Activated CD4-positive, alpha-beta T cell treated with anti-CD3 and anti-CD28 coated beads, Interleukin-2, amount 50 U/mL, for 1 hour (primary cell): ENCODE measurements at regions not wholly inside any gene's neighbourhood (a gene's known extent, or its start where the extent isn't known, plus 50 kb on each side); places are given as distances from the start of the nearest gene placed in this dataset.

Experiments
- DNase-seq: peaks from one replicate; pipeline ENCODE4 v3.0.0-alpha.2; 2020

DNA sequence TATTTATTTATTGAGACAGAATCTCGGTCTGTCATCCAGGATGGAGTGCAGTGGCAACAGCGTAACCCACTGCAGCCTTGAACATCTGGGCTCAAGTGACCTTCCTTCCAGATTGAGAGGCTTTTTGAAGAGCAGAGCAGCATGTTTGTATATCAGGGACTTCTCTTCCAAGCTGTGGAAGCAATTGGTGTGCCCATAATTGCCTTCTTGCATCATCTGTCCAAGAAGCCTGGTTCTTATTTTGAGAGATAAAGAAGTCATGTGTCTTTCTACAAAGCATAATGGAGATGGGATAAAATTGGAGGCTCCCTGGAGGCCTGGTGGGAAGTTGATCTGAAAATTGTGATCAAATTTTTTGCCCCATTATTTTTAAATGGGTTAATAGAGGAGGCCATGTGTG lies 183.8 kb upstream of the MCTP2 start:
- DNase-seq, result no peak

GRCh38 chr15:94042180-94042928 lies 189.0 kb upstream of the MCTP2 start:
- no peak for DNase-seq

DNA sequence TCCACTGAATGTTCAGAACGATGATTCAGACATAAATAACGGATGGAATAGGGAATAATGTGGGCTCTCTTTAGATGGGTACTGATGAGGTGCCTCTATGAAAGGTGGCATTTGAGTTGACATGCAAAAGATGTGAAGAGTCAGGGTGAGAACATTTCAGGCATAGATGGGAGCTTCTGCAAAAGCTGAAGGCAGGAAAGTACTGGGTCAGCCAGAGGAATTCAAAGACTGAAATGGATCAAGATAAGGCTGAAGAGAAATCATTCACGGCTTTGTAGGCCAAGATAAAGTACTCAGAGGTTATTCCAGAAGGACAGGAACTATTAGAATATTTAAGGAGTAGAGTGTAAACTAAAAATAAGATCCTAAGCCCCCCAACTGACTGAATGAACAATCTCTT lies 189.6 kb upstream of the MCTP2 start:
- no peak for DNase-seq

DNA sequence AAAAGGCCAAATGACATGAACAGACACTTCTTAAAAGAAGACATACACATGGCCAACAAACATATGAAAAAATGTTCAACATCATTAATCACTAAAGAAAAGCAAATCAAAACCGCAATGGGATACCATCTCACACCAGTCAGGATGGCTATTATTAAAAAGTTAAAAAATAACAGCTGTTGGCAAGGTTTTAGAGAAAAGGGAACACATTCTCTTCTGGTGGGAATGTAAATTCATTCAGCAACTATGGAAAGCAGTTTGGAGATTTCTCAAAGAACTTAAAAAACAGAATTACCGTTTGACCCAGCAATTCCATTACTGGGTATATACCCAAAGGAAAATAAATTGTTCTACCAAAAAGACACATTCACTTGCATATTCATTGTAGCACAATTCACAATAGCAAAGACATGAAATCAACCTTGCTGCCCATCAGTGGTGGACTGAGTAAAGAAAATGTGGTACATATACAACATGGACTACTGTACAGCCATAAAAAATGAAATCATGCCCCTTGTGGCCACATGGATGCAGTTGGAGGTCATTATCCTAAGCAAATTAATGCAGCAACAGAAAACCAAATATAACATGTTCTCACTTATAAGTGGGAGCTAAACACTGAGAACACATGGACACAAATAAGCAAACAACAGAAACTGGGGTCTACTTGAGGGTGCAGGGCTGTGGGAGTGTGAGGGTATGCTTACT lies 190.7 kb upstream of the MCTP2 start:
- DNase-seq, result no peak

DNA sequence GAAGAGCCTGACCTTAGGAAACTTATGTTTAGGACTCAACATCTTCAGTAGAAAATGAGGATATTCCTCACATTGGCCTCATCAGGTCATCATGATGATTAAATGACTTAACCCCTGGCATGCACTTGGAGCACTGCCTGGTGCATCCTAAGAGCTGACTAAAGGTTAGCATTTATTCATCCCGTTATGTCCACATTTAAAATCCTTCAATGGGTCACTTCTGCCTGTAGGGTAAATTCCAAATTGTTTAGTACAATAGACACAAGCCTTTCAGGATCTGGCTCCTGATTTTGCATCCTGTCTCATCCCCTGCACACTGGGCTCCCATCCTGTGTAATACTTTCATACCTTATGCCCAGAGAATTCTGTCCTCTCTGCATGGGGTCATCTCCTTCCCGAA lies 195.2 kb upstream of the MCTP2 start:
- no peak for DNase-seq

DNA sequence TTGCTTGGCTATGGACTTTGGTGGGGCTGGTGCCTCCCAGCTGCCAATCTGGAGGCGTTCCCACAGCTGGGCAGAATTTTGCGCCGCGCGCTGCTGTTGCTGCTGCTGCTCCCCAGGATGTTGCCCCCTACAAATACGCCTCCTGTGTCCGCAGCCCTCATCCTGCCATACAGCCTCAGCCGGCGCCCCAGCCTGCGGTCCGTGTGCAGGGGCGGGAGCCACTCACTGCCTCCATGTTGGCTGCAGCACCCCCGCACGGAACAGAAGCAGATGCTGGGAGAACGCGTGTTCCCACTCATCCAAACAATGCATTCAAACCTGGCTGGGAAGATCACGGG lies 197.7 kb upstream of the MCTP2 start:
- DNase-seq, result no peak

DNA sequence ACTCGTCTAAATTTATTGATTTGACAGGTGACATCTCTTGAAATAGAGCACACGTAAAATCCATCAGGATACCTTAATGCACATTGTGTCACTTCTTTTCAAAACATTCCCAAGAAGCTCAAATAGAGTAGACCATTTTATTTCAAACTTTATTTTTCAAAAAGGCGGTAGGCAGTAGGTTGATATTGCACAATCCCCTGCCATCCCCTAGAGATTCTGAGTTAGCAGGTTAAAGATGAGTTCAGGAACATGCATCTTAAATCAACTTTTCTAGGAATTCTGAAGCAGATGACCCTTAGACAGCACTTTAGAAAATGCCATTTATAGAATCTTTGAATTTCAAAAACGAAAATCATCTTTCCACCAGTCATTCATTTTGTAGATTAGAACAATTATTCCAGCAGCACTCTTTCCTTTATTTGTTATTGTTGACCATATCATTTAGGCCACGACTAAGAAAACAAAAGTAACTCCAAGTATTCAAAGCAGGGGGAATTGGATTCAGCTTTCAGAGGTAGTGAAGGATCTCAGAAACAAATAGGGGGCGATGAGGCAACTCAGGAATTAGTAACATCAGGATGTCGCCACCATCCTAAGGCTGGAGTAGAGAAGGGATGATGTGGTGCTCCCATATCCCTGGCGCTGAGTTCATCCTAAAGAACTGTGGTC lies 198.2 kb upstream of the MCTP2 start:
- no peak for DNase-seq

GRCh38 chr15:94032571-94032970 lies 198.8 kb upstream of the MCTP2 start:
- DNase-seq, result no peak

DNA sequence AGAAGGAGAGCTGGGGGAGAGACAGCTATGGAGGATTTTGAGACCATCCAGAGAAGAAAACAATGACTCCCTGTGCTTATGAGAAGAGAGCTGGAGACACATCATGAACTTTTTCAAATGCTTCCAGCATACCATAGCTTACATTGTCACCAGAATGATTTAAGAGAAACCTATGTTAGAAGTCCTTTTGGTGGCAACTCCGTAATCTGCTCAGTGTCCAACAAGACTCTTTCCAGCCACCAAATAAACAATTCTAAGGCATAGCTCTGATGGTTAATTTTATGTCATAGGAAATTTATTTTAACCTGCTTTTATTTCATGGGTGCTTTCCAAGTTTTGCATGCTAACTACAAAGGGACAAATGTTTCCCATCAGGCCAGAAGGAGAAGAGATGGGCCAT lies 200.3 kb upstream of the MCTP2 start:
- DNase-seq, result no peak

- no peak for DNase-seq
Observed at GRCh38 chr15:94029495-94029894, 201.9 kb upstream of the MCTP2 start.

DNA sequence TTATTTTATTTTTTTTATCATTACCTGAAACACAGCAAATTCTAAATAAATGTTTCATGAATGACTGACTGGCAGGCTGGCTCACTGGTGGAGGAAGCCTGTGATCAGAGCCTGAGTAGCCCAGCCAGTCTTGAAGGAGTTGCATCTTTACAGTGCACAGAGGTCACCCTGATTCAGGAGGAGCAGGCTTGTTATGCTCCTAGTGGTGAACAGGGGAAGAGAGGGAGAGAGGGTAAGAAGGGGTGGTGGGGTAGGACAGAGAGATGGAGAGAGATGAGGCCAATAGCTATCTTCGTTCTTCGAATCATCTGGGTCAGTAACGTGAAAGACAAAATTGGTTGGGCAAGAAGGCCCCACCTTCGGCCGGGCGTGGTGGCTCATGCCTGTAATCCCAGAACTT lies 202.6 kb upstream of the MCTP2 start:
- DNase-seq, result no peak

DNA sequence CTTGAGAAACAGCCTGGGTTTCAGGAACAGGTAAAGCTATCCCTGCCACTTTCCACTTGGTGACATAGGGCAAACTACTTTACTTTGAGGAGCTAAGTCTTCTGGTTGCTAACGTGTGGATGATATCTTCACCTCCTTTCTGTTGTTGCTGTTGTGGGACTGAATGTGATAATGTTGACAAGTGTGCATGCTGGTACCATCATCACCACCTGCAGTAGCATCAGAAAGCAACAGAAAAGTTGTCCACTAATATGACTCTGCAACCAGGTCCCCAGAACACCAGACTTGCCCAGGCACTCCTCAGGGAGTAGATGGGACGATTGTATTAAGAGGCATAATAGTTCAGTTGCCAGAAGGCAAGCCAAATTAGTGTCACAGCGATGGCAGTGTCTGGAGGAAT lies 203.2 kb upstream of the MCTP2 start:
- no peak for DNase-seq

GRCh38 chr15:94027581-94027980 lies 203.8 kb upstream of the MCTP2 start:
- DNase-seq, result no peak

GRCh38 chr15:94026458-94027304 lies 204.7 kb upstream of the MCTP2 start:
- no peak for DNase-seq

- no peak for DNase-seq
Observed at GRCh38 chr15:94023531-94023930, 207.8 kb upstream of the MCTP2 start.

DNA sequence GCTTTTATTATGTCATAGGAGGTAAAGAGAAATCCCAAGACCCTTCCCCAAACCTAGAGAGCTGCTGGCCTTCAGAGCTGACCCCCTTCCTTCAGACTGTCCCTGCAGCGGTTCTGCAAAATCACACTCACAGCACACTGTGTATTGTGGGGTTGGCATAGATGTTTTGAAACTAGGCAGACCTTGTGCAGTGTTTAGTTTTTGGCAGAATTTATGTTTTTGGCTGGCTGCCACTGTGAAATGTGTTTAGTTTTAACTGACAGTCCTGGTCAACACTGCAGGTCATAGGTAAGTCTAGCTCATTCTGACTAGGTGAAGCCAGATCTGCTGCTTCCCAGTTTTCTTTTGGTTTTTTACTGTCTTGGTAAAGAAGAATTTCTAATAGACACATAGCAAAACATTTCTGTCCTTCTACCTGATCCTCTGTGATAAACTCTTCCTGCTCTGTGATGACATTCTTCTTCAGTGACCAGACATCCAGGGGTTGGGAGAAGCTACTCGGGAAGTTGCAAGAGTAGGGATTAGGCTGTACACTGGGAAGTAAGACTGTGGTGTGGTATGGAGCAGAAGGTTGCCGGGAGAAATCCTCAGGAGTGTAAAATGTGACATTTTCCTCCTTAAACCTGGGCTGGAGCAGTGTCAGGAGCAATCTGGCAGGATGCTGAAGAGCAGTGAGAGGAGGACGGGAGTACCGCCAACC lies 209.6 kb upstream of the MCTP2 start:
- DNase-seq, result no peak

GRCh38 chr15:94019062-94019461 lies 212.3 kb upstream of the MCTP2 start:
- DNase-seq, result no peak

GRCh38 chr15:94015324-94015723 lies 216.0 kb upstream of the MCTP2 start:
- DNase-seq, result no peak

GRCh38 chr15:94008104-94009074 lies 223.0 kb upstream of the MCTP2 start:
- no peak for DNase-seq

GRCh38 chr15:94004697-94005096 lies 226.7 kb upstream of the MCTP2 start:
- DNase-seq, result no peak

DNA sequence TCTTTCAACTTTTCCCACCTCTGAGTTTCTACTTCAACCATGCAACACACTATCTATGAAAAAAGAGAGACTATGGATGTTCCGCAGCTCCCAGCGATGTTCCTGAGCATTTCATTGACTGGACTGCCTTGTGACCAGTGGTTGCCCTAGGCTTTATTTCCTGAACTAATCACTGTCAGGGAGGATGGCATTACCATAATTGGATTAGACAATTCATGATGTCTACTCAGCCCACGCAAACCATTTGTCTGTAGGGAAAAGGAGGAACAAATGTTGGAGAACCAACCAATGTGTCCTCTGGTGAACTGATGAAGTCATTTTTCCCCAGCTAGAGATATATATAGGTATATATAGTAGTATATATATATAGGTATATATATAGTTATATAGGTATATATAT lies 229.3 kb upstream of the MCTP2 start:
- no peak for DNase-seq
